SK-N-SH treated with all-trans-retinoic acid at 6 μM for 48 hours (cell line): ENCODE measurements at regions not wholly inside any gene's neighbourhood (a gene's known extent, or its start where the extent isn't known, plus 50 kb on each side); places are given as distances from the start of the nearest gene placed in this dataset.

Experiments
- PATZ1 ChIP-seq: fragments of 250-450 bp; sonication (Bioruptor Pico); IDR thresholded peaks from 2 replicates; pipeline ENCODE4 v1.8.0; 2020; ENCODE audit warnings: mild to moderate bottlenecking, moderate library complexity, borderline replicate concordance
- POU6F1 ChIP-seq: fragments of 250-450 bp; sonication (Bioruptor Pico); IDR thresholded peaks from 2 replicates; pipeline ENCODE4 v1.8.0; 2021; ENCODE audit warnings: low read depth, mild to moderate bottlenecking, moderate library complexity, borderline replicate concordance
- PPARA ChIP-seq: fragments of 250-450 bp; sonication (Bioruptor Pico); IDR thresholded peaks from 2 replicates; pipeline ENCODE4 v1.5.0; 2020; ENCODE audit warnings: mild to moderate bottlenecking, borderline replicate concordance
- TOX ChIP-seq: fragments of 250-450 bp; sonication (Bioruptor Pico); IDR thresholded peaks from 2 replicates; pipeline ENCODE4 v1.8.0; 2021; ENCODE audit warnings: mild to moderate bottlenecking, moderate library complexity, borderline replicate concordance
- ZFP3 ChIP-seq: fragments of 250-450 bp; sonication (Bioruptor Pico); IDR thresholded peaks from 2 replicates; pipeline ENCODE4 v1.5.0; 2020; ENCODE audit warnings: mild to moderate bottlenecking, moderate library complexity

GRCh38 chr16:26648851-26649250, 417.9 kb upstream of the C16orf82 start:
- TF ChIP-seq TOX (CRISPR knock-in tag) = no peak
- no peak for TF ChIP-seq ZFP3 (CRISPR knock-in tag)
- no peak for TF ChIP-seq PPARA (CRISPR knock-in tag)
- no peak for TF ChIP-seq POU6F1 (CRISPR knock-in tag)
- no peak for TF ChIP-seq PATZ1 (CRISPR knock-in tag)
